T-cell (primary cell): ENCODE measurements at regions not wholly inside any gene's neighbourhood (a gene's known extent, or its start where the extent isn't known, plus 50 kb on each side); places are given as distances from the start of the nearest gene placed in this dataset.

ENCODE experiments used
- ATAC-seq, 4 experiments: fragments of 200-7000 bp in 3 of 4; fragments of 150-1000 bp in 1 of 4; cut with Tn5 transposase; replicated peaks in 1 of 4; 1 replicate in 3 of 4; 2 replicates in 1 of 4; pipeline ENCODE4 v1.10.0; 2021; ENCODE audit warnings: moderate library complexity in 3 of 4, mild to moderate bottlenecking in 2 of 4, moderate number of reproducible peaks in 1 of 4
- CTCF ChIA-PET, 2 donors: fragments of 300-600 bp; sonication (Branson Sonifier 250); formaldehyde crosslinking; loops; one replicate each; lab custom pipeline; 2022; ENCODE audit warnings: antibody characterized with exemption in 2 of 2; lab: Charles Lee
- POLR2A ChIA-PET, 2 donors: fragments of 300-600 bp; sonication (Branson Sonifier 250); formaldehyde crosslinking; loops; one replicate each; lab custom pipeline; 2022; ENCODE audit warnings: antibody characterized with exemption in 2 of 2; lab: Charles Lee
- DNase-seq, 35 experiments: peaks; one replicate each; pipeline versions ENCODE4 v3.0.0 to v3.0.0-alpha.2; 2013 to 2023
- H3K27ac ChIP-seq: one replicate; pipeline ENCODE4 v1.5.1; 2013; ENCODE audit warnings: low read length
- H3K27me3 ChIP-seq, 2 experiments: replicated peaks in 1 of 2; 1 replicate in 1 of 2; 2 replicates in 1 of 2; pipeline versions ENCODE4 v1.6.1 to v1.7.0; 2013; ENCODE audit warnings: low read length in 1 of 2, mixed read lengths in 1 of 2; ENCODE audit not compliant: control insufficient read depth in 2 of 2, insufficient read depth in 2 of 2; ENCODE audit errors: extremely low read depth in 1 of 2
- H3K36me3 ChIP-seq, 2 donors: 1 replicate in 1 of 2; 2 replicates in 1 of 2; pipeline versions ENCODE4 v1.6.1 to v1.7.0; 2013; ENCODE audit warnings: low read length in 1 of 2; ENCODE audit not compliant: control insufficient read depth in 2 of 2, insufficient read depth in 1 of 2; ENCODE audit errors: extremely low read depth in 1 of 2
- H3K4me1 ChIP-seq, 2 experiments: 1 replicate in 1 of 2; 2 replicates in 1 of 2; pipeline versions ENCODE4 v1.6.1 to v1.7.0; 2013; ENCODE audit warnings: low read length in 2 of 2, mixed read lengths in 1 of 2; ENCODE audit not compliant: insufficient read depth in 2 of 2, control insufficient read depth in 1 of 2; ENCODE audit errors: extremely low read depth in 1 of 2
- H3K4me3 ChIP-seq, 2 donors: 1 replicate in 1 of 2; 2 replicates in 1 of 2; pipeline versions ENCODE4 v1.5.1 to v1.7.0; 2013; ENCODE audit warnings: mild to moderate bottlenecking in 2 of 2, low read length in 1 of 2, moderate library complexity in 1 of 2; ENCODE audit not compliant: control insufficient read depth in 1 of 2; ENCODE audit errors: extremely low read depth in 1 of 2
- H3K9me3 ChIP-seq: 2 replicates; pipeline ENCODE4 v1.7.0; 2013
- H3K27ac Mint-ChIP-seq, 2 donors: one replicate each; pipeline ENCODE4 v1.8.0; 2020 to 2021; ENCODE audit warnings: mild to moderate bottlenecking in 2 of 2, mixed read lengths in 2 of 2
- H3K27me3 Mint-ChIP-seq, 2 donors: one replicate each; pipeline ENCODE4 v1.8.0; 2021 to 2022; ENCODE audit warnings: mixed read lengths in 2 of 2
- H3K36me3 Mint-ChIP-seq: one replicate; pipeline ENCODE4 v1.8.0; 2021; ENCODE audit warnings: mixed read lengths
- H3K4me1 Mint-ChIP-seq, 3 donors: one replicate each; pipeline ENCODE4 v1.8.0; 2020 to 2022; ENCODE audit warnings: mixed read lengths in 3 of 3, mild to moderate bottlenecking in 1 of 3
- H3K4me3 Mint-ChIP-seq, 3 donors: one replicate each; pipeline ENCODE4 v1.8.0; 2020 to 2022; ENCODE audit warnings: mild to moderate bottlenecking in 3 of 3, mixed read lengths in 3 of 3, moderate library complexity in 3 of 3
- H3K9me3 Mint-ChIP-seq, 3 donors: one replicate each; pipeline ENCODE4 v1.8.0; 2020 to 2022; ENCODE audit warnings: mixed read lengths in 3 of 3
- WGBS: methylation state at CpG from one replicate; pipeline ENCODE4 v1.1.5; 2013; ENCODE audit warnings: missing lambda C conversion rate; ENCODE audit not compliant: insufficient coverage; 5-methylcytosine and 5-hydroxymethylcytosine counted together

DNA sequence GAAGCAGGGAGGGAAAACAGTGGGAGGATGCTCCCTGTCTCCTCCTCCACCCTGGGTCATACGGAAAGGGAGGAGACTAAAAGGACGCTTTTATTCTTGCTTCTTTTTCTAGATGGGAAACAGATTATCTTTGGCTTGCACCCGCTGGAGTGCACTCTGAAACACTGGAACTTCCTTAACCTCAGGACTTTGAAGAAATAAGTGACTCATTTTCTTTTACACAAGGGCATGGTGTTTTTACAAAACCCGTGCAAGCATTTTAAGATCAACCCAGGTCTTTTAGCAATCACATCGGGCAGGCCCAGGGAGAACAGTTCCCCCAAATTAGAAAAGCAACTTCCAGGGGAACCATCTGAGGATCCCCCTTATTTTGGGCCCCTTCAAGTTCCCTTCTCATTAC is 80.9 kb upstream of the TSPAN11 start:
- Mint-ChIP-seq H3K4me3 (no peak overlapping the region), H3K36me3 (no peaks in the 10 kb centered on the region), H3K27me3 (no peaks in the 10 kb centered on the region), H3K27ac (no peak overlapping the region), H3K4me1 (peaks cover 0 to 3% (median 0%) of the 10 kb centered on the region in 3 donors), H3K9me3 (no peaks in the 10 kb centered on the region)
- Histone ChIP-seq H3K27ac (no peak overlapping the region), H3K36me3 (no peaks in the 10 kb centered on the region), H3K9me3 (no peaks in the 10 kb centered on the region), H3K4me3 (no peak overlapping the region), H3K27me3 (no peaks in the 10 kb centered on the region), H3K4me1 (no peaks in the 10 kb centered on the region)
- ATAC-seq (no peak), DNase-seq (no peak)
- CTCF ChIA-PET = interaction anchor here in 1 of 2 donors (0.9 kb wide), 1 partner anchor 1447 kb away, joined by 3 read pairs; no protein-coding TSS in a partner anchor
- POLR2A ChIA-PET = no interaction called here
- 41% methylated on average over 2 of the region's 5 CpGs for WGBS

DNA sequence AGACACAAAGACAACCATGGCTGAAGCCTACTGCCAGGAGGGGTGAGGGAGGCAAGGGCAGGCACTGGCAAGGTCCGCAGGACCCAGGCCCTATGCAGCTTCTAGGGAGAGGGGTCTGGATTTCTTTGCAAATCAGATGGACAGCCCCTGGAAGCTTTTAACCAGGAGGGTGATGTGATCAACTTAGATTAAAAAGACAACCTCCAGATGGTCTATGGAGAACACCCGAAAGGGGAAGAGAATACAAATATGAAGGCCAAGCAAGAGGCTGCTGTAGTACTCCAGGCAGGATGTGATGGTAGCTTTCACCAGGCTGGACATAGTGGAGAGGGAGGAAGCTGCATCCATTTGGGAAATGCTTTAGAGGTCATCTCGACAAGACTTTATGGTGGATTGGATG is 83.3 kb upstream of the TSPAN11 start:
- ChIA-PET POLR2A (no interaction called here), CTCF (interaction anchor here (0.9 to 2.2 kb wide), 3 partner anchors 9 to 1324 kb away, joined by 3 to 7 read pairs (median 3); no protein-coding TSS in a partner anchor)
- H3K36me3 Mint-ChIP-seq = no peaks in the 10 kb centered on the region
- no peaks in the 10 kb centered on the region for H3K4me1 Mint-ChIP-seq
- H3K9me3 ChIP-seq = no peaks in the 10 kb centered on the region
- peaks cover 0 to 5% of the 10 kb centered on the region in 2 donors for H3K27me3 Mint-ChIP-seq
- H3K9me3 Mint-ChIP-seq = no peaks in the 10 kb centered on the region
- peaks cover 0 to 2% of the 10 kb centered on the region in 2 experiments for H3K27me3 ChIP-seq
- H3K36me3 ChIP-seq = no peaks in the 10 kb centered on the region
- no peaks in the 10 kb centered on the region for H3K4me1 ChIP-seq
- no peak overlapping the region for H3K4me3 Mint-ChIP-seq
- H3K27ac ChIP-seq = no peak overlapping the region
- ATAC-seq (no peak), DNase-seq (no peak)
- no peak overlapping the region for H3K4me3 ChIP-seq
- H3K27ac Mint-ChIP-seq = no peak overlapping the region
- 79% methylated on average over 3 of the region's 3 CpGs for WGBS

DNA sequence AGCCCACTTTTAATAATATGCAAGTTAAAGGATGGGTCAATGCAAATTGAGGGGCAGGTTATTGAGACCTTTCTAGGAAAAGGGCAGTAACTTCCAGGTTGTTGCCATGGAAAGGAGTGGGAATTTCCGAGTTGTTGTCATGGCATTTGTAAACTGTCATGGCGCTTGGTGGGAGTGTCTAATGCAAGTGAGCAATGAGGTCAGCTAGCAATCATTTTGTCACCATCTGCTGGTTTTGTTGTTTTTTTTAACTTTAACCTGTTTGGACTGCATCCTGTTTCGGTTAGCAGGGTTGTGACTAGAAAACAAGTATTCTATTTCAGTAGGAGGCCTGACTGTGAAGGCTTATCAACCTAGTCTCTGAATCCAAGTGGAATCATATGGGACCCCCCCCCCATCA is 85.8 kb upstream of the TSPAN11 start:
- no peak overlapping the region for H3K27ac ChIP-seq
- H3K27me3 Mint-ChIP-seq = peaks cover 15% of the 10 kb centered on the region in 2 donors
- 69% methylated on average over 3 of the region's 3 CpGs for WGBS
- no peaks in the 10 kb centered on the region for H3K4me1 ChIP-seq
- no peaks in the 10 kb centered on the region for H3K9me3 Mint-ChIP-seq
- ATAC-seq (no peak), DNase-seq (no peak)
- H3K4me3 ChIP-seq = no peak overlapping the region
- POLR2A ChIA-PET = interaction anchor here in 1 of 2 donors (0.8 kb wide), 1 partner anchor 32 kb away, joined by 3 read pairs; no protein-coding TSS in a partner anchor
- H3K27ac Mint-ChIP-seq = no peak overlapping the region
- H3K4me3 Mint-ChIP-seq = no peak overlapping the region
- no peaks in the 10 kb centered on the region for H3K36me3 ChIP-seq
- H3K4me1 Mint-ChIP-seq = no peaks in the 10 kb centered on the region
- no peaks in the 10 kb centered on the region for H3K9me3 ChIP-seq
- peaks cover 0 to 8% of the 10 kb centered on the region in 2 experiments for H3K27me3 ChIP-seq
- CTCF ChIA-PET = no interaction called here
- H3K36me3 Mint-ChIP-seq = no peaks in the 10 kb centered on the region

DNA sequence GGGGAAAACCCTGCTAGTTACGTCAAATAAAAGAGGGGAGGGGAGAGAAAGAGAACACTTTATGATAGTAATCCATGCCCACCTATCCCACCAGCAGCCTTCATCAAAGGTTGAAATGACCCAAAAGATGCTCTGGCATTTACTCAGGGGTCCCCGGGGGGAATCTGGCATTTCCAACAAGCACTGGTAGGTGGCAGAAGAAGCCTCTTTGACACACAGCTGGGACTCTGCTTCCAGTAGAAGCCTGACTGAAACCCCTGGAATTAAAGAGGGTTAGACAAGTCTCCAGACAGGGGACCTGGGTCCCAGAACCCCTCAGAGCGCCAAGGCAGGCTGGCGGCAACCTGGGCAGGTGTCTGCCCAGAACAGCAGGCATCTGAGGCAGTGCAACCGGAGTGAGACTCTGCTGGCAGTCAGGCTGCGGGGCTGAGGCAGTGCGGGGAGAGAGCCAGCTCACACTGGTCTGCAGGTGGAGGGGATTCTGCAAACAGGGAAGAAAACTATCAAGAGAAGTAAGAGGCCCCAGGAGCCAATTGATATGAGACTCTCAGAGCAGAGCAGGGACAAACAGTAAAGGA is 85.0 kb upstream of the CAPRIN2 start:
- ATAC-seq = no peak
- Mint-ChIP-seq H3K4me3 (no peak overlapping the region), H3K9me3 (no peaks in the 10 kb centered on the region), H3K27ac (no peak overlapping the region), H3K27me3 (peaks cover 20 to 24% of the 10 kb centered on the region in 2 donors), H3K4me1 (no peaks in the 10 kb centered on the region), H3K36me3 (no peaks in the 10 kb centered on the region)
- Histone ChIP-seq H3K9me3 (no peaks in the 10 kb centered on the region), H3K4me1 (no peaks in the 10 kb centered on the region), H3K27me3 (peaks cover 0 to 10% of the 10 kb centered on the region in 2 experiments), H3K36me3 (no peaks in the 10 kb centered on the region), H3K27ac (no peak overlapping the region), H3K4me3 (no peak overlapping the region)
- no peak for DNase-seq
- WGBS = 78% methylated on average over 6 of the region's 7 CpGs
- ChIA-PET CTCF (no interaction called here), POLR2A (no interaction called here)

DNA sequence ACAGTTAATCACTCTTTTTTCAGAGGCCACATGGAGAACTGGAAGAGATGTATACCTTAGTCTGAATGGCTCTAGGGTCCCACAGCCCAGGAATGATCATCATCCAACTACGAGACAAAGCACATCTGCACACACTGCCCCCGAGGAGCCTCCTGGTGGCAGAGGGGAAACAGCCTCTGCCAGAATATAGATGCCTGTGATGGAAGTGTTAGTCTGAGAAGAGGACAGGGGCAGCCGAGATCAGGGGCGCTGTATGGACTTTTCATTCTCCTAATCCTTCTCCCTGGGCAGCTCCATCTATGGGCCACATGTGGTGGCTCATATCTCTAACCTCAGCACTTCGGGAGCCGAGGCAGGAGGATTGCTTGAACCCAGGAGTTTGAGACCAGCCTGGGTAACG is 82.8 kb upstream of the CAPRIN2 start:
- Mint-ChIP-seq H3K27ac (no peak overlapping the region), H3K9me3 (no peaks in the 10 kb centered on the region), H3K27me3 (peaks cover 24 to 34% of the 10 kb centered on the region in 2 donors), H3K36me3 (no peaks in the 10 kb centered on the region), H3K4me1 (no peaks in the 10 kb centered on the region), H3K4me3 (no peak overlapping the region)
- no peaks in the 10 kb centered on the region for H3K9me3 ChIP-seq
- WGBS = 100% methylated on average over 2 of the region's 7 CpGs
- ChIA-PET POLR2A (no interaction called here), CTCF (interaction anchor here in 1 of 2 donors (0.7 kb wide), 1 partner anchor 1287 kb away, joined by 3 read pairs; no protein-coding TSS in a partner anchor)
- DNase-seq (no peak), ATAC-seq (no peak)
- no peak overlapping the region for H3K27ac ChIP-seq
- H3K36me3 ChIP-seq = no peaks in the 10 kb centered on the region
- H3K4me3 ChIP-seq = no peak overlapping the region
- no peaks in the 10 kb centered on the region for H3K4me1 ChIP-seq
- H3K27me3 ChIP-seq = peaks cover 0 to 26% of the 10 kb centered on the region in 2 experiments

DNA sequence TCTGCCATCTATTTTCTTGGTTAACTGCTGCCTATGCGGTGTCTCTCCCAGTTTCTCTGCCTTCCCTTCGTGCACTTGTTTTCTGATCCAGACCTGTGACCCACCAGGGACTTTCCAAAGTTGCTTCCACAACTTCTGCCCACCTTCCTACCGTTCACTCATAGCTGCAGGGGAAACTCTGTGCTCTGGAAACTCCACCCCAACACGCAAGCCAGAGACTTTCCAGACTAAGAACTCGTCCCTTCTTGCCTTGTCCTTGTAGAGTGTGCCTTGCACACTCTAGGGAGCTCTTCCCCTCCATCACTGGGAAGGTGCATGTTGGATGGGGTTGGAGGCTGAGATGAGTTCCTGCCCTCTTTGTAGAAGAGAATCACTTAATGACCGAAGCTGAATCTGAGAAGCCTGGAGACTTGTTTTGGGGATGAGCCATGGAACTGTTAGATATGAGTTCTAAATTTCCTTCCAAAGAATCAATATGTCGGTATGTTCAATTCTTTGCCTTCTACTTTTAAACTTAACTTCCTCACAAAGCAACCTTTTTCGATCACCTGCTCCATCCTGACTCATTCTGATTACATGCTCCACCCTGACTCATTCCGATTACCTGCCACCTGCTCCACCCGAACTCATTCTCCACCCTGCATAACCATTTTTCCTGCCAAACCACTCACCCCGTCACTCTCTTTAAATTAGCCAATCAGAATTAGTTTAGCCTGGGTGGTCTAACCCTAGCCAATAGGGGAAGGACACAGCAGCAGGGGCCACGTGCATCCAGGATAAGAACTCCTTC is 82.1 kb upstream of the CAPRIN2 start:
- no peaks in the 10 kb centered on the region for H3K4me1 ChIP-seq
- POLR2A ChIA-PET = no interaction called here
- DNase-seq (no peak), ATAC-seq (no peak)
- H3K4me1 Mint-ChIP-seq = no peaks in the 10 kb centered on the region
- H3K36me3 Mint-ChIP-seq = no peaks in the 10 kb centered on the region
- H3K27me3 ChIP-seq = peaks cover 0 to 26% of the 10 kb centered on the region in 2 experiments
- peaks cover 28 to 39% of the 10 kb centered on the region in 2 donors for H3K27me3 Mint-ChIP-seq
- H3K4me3 ChIP-seq = no peak overlapping the region
- no peak overlapping the region for H3K27ac ChIP-seq
- CTCF ChIA-PET = interaction anchor here in 1 of 2 donors (1.4 kb wide), 1 partner anchor 31 kb away, joined by 3 read pairs; no protein-coding TSS in a partner anchor
- no peaks in the 10 kb centered on the region for H3K36me3 ChIP-seq
- H3K9me3 Mint-ChIP-seq = no peaks in the 10 kb centered on the region
- H3K27ac Mint-ChIP-seq = no peak overlapping the region
- H3K9me3 ChIP-seq = no peaks in the 10 kb centered on the region
- WGBS = 65% methylated on average over 7 of the region's 12 CpGs
- no peak overlapping the region for H3K4me3 Mint-ChIP-seq
